HG03280 (cell line): ENCODE measurements at regions not wholly inside any gene's neighbourhood (a gene's known extent, or its start where the extent isn't known, plus 50 kb on each side); places are given as distances from the start of the nearest gene placed in this dataset.
"Not testable (repeated sequence)": the region's sequence is repeated elsewhere in the genome, so short reads cannot be mapped to it uniquely, and the experiment has no call there.

Source experiments
- ATAC-seq: cut with Tn5 transposase; IDR thresholded peaks from one replicate; pipeline ENCODE4 v1.9.1; 2021; ENCODE audit warnings: mild to moderate bottlenecking, moderate library complexity; ENCODE audit not compliant: unreplicated experiment

- no peak for ATAC-seq
Observed at GRCh38 chr4:188282471-188283232, 143.4 kb downstream of the TRIML1 start.

DNA sequence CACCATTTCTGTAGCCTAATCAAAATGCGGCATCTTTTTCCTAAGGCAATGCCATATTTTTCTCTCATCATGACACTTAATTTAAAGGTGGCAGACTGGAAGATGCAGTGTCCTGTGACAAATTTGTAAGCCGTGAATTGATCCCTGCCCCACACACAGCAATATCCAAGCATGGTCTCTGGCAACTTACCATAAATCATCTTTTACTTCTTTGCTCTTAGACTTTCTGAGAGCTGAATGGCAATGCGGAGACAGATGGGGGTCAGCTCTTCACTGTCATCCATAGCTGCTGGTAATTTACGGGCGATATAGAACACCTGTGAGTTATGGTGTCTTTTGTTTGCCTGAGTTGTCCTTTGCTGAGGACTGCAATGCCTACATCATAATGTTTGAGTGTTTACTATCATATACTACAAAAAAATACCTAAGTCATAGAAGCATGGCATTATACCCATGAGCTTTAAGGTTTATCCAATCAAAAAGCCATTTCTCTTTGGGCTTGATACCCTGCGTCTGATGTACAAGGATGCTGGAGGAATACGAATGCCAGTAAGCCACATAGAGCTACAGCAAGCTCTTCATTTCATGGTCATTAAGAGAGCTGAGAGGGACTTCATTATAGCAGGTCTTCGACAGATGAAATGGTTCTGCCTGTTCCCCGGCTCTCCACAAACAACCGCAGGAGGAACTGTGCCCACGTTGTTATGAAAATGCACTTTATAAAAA is 148.1 kb downstream of the TRIML1 start:
- ATAC-seq = no peak

DNA sequence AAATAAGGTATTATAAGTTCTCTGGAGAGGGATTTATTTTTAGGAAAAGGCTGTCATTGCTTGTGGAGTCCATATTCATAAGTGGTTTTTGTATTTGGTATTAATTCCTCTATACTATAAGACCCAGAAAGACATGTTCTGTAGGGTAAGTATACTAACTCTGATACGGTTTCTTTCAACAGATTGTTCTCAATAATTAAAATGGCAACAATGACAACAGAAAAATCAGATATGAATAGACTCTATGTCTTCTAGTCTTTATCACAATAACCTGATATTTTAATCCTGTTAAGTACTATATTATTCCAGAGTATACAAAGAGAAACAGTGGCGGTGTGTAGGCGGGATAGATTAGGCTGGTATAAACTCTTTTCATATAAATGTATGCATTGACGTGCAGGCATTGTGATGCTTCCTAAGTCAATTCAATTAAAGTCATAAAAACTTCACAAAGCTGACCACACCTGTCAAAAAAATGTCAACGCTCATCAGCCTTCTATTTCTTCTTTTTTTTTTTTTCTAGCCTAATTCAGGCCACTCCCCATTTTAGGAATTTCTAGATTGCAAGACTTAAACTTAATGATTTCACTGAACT is 150.4 kb downstream of the TRIML1 start:
- ATAC-seq = no peak

DNA sequence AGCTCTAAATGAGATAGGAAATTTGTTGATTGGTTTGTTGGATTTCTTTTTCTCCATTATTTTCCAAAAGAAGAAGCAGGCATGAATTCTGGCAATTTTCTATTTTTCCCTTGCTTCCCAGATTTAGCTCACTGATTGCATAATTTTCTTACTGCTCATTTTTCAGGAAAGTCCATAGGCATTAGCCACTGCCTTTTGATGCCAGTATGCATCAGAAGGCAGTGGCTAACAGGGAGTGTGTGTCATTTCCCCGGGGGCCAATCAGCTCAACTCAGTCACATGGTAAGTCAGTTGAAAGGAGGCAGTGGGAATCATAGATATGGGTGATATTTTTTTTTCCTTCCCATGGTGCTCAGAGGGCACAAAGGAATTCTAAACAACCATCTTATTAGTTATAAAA is 156.7 kb downstream of the TRIML1 start:
- no peak for ATAC-seq

GRCh38 chr4:188296331-188296730 is 157.1 kb downstream of the TRIML1 start:
- ATAC-seq = no peak

- no peak for ATAC-seq
Observed at GRCh38 chr4:188297873-188298272, 158.6 kb downstream of the TRIML1 start.

GRCh38 chr4:188299161-188299560 is 159.9 kb downstream of the TRIML1 start:
- no peak for ATAC-seq

- no peak for ATAC-seq
Observed at GRCh38 chr4:188300385-188300784, 161.1 kb downstream of the TRIML1 start.

DNA sequence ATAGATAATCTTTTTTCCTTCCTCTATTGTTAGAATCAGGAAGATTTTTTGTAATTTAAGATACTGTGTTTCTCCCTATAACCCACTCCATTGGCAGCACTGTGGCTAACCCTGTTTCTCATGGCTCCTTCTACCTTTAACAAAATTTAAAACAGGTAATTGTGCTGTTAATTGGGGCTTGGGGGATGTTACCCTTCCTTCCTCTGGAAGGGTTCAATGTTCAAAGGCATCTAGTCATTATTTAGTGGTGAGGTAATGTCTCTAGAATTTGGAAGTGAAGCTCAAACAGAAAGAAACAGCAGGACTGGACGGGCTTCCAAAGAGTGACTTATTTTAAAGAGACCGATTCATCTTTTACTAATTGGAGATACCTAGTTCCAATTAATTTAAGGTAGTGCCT is 166.4 kb downstream of the TRIML1 start:
- no peak for ATAC-seq

GRCh38 chr4:188307591-188307990 is 168.3 kb downstream of the TRIML1 start:
- ATAC-seq = no peak

DNA sequence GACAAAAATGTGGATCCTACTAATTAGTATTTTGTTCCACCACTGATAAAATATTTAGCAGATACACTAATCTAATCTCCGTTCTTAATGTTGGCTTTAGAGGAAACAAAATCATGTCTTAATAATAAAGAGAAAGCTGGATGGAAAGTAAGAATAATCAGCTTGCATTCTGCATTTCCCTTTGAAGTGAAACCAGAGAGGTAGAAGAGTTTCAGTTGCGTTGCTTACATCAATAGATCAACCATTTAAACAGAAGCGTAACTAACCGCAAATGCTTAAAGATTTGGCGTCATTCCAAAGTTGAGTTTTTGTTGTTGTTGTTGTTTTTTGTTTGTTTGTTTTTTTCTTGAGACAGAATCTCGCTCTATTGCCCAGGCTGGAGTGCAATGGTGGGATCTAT is 168.9 kb downstream of the TRIML1 start:
- no peak for ATAC-seq

DNA sequence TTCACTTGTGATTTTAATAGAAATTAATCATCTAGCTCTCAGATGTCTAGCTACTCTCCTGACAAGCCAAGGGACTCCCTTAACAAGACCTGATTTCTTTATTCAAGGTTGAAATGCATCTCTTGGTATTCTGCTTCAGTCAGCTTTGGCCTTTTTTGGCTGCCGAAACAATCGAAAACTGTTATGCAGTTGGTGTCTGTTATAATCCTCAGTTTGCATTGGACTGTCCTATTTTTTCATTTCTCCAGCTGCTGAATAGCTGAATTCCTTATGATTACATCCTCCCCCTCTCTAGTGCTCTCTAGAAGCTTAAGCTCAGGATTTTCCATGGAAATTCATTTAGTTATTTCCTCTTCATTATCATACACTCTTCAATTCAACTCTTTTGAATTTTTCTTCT is 177.2 kb downstream of the TRIML1 start:
- ATAC-seq = no peak

DNA sequence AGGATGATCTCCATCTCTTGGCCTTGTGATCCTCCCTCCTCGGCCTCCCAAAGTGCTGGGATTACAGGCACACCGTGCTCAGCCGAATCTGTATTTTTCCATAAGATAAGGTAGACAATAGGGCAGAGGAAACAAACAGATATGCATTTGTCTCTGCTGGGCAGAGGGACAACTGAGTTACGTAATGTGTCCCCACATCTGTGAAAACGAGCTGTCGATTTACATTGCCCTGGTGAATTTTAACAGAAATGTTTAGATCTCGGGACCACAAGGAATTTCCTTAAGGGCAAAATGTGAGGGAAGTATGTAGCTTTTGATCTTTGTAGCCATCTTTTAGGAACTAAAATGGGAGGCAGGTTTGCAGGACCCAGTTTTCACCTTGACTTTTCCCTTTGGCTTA is 189.7 kb downstream of the TRIML1 start:
- ATAC-seq = no peak

DNA sequence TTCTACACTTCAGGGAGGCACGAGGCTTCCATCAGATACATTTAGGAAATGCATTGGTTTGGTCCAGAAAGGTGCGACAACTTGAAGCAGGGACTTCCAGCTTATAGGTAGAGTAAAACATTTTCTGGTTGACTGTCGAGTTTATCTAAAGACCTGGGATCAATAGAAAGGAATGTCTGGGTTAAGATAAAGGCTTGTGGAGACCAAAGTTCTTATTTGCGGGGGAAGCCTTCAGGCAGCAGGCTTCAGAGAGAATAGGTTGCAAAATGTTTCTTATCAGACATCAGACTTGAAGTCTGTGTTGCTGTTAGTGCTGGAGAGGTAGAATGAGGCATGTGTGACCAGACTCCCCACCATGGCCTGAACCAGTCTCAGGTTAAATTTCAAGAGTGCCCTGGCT is 190.3 kb downstream of the TRIML1 start:
- ATAC-seq = no peak

DNA sequence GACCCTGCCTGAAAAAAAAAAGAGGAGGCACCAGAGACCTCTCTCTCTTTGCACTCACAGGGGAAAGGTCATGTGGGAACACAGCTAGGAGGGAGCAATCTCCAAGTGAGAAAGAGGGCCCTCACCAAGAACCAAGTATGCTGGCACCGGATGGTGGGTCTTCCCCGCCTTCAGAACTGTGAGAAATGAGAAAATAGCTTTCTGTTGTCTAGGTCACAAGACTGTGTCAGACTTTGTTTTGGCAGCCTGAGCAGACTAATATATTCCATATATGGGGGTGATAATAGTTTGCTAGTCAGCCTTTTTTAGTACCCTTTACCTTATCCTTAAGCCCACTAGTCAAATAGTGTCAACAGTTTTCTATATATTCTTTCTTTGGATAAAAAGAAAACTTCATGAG is 193.0 kb downstream of the TRIML1 start:
- ATAC-seq = no peak

- no peak for ATAC-seq
Observed at GRCh38 chr4:188336891-188337290, 197.7 kb downstream of the TRIML1 start.

GRCh38 chr4:188341428-188341827 is 202.2 kb downstream of the TRIML1 start:
- ATAC-seq = no peak

DNA sequence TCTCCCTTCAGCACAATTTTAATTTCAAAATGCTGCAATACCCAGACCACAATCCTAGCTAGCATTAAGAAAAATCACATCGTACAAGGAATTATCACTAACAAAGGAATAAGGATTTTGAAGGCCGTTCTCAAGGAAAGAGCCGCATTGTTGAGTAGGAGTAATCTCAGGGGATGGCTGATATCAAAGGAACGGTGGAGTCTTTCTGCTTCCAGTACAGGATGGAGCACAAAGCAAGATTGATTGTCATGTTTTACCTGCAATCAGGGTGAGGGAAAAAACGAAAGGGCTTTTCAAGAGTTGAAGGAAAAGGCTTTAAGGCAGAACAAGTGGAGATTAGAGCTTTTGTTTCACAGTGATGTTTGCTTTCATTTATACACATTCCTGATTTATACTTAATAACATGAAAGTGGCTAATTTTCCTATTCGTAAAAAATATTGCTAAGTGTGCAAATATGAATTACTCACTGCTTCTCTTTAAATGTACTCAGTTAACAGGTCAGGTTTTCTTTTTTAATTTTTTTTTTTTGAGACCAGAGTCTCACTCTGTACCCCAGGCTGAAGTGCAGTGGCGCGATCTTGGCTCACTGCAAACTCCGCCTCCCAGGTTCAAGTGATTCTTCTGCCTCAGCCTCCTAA is 207.0 kb downstream of the TRIML1 start:
- ATAC-seq = no peak

DNA sequence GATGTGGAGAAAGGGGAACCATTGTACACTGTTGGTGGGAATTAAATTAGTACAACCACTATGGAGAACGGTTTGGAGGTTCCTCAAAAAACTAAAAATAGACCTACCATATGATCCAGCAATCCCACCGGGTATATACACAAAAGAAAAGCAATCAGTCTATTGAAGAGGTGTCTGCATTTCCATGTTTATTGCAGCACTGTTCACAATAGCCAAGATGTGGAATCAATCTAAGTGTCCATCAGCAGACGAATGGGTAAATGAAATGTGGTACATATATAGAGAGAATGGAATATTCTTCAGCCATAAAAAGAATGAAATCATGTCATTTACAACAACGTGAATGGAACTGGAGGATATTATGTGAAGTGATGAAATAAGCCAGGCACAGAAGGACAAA is 208.1 kb downstream of the TRIML1 start:
- no peak for ATAC-seq

GRCh38 chr4:188349569-188349968 is 210.3 kb downstream of the TRIML1 start:
- not testable (repeated sequence) for ATAC-seq

DNA sequence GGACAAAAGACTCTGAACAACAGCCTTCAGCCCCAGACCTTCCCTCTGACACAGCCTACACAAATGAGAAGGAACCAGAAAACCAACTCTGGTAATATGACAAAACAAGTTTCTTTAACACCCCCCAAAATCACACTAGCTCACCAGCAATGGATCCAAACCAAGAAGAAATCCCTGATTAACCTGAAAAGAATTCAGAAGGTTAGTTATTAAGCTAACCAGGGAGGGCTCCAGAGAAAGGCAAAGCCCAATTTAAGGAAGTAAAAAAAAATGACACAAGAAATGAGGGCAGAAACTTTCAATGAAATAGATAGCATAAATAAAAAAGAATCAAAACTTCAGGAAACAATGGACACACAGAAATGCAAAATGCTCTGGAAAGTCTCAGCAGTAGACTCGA is 224.0 kb downstream of the TRIML1 start:
- no peak for ATAC-seq

DNA sequence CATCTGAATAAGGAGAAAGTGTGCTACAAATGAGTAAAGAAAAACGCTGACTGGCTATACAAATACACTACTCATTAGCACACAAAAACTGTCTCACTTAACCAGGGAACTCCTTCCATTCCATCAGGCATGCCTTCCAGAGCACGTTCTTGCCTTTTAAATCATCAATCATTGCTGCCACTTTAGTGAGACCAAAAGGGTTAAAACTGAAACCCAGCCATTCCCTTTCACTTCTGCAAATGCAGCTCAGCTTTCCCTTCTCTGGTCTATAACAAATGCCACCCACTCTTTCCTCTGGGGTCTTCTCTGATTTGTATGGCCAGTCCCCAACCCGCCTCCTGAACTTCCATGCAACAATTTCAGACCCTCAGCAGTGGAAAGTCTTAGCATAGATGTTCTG is 231.5 kb downstream of the TRIML1 start:
- ATAC-seq = no peak
